GM19035 (cell line): ENCODE measurements at regions not wholly inside any gene's neighbourhood (a gene's known extent, or its start where the extent isn't known, plus 50 kb on each side); places are given as distances from the start of the nearest gene placed in this dataset.
"Not testable (repeated sequence)": the region's sequence is repeated elsewhere in the genome, so short reads cannot be mapped to it uniquely, and the experiment has no call there.

Source experiments
- ATAC-seq: cut with Tn5 transposase; IDR thresholded peaks from one replicate; pipeline ENCODE4 v1.9.1; 2021; ENCODE audit not compliant: unreplicated experiment

DNA sequence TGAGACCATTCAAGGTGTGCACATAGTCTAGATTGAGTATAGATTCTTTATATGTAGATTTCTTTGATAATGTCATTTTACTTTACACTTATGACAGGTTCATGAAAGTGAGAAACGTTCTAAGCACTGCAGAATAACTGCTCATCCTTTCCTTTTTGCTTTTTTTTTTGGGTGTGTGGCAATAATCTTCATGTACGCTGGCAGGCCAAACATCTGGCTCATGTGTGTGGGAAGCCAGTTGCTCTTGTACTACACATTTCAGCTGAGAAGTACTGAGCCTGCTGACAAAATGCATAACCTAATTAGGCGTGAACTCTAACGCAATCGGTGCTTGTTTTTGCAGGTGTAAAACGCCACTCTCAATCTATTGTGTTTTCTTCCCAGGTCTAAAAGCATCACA, 350.8 kb upstream of the KAZN start:
- ATAC-seq, result no peak

DNA sequence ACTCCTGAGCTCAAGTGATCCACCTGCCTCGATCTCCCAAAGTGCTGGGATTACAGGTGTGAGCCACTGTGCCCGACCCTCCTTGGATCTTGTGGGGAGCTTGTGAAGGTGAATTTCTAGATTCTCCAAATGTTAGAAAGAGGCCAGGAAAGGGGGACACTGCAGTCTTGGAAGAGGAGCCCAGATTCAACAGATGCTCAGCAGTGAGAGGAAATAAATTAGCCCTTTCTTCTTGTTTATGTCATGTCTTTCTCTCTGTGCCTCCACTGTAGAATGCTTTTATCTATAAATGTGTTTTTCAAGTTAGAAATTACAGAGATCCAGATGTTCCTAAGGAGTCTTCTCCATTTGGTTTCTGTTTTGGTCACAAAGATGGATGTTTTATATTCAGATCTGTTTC, 346.6 kb upstream of the KAZN start:
- no peak for ATAC-seq

DNA sequence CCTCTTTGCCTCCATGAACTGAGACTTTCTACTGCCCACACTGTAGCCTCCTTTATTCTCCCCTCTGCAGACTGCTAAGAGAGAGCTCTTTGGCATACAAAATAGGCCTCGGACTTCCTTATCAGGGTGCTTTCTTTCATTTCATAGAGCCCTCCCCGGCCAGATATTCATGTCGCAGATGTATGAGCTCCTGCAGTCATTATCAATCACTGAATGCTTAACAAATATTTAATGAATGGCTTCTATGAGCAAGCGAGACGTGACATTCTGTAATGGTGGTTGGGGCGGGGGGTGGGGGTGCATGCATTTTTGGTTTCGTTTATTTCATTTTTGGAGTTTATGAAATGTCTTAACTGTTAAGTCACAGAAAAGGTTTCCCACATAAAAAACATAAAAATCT, 344.8 kb upstream of the KAZN start:
- ATAC-seq, result no peak

DNA sequence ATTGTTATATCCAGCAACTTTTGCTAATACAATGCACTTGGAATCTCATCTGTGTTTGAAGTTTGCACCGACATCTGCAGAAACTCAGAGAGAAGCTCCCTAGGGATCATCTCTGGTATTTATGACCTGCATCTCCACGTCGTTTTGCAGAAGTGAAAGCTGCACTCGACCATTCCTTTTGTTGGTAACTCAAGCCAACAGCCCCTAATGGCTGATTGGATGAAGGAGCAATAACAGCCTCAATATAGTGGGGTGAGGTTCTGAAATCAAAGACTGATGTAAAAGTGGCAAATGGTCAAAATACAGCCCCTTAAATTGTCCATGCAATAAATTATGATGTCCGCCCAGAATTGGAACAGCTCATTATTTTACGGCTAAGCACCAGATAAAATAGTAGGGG, 344.2 kb upstream of the KAZN start:
- ATAC-seq, result no peak

DNA sequence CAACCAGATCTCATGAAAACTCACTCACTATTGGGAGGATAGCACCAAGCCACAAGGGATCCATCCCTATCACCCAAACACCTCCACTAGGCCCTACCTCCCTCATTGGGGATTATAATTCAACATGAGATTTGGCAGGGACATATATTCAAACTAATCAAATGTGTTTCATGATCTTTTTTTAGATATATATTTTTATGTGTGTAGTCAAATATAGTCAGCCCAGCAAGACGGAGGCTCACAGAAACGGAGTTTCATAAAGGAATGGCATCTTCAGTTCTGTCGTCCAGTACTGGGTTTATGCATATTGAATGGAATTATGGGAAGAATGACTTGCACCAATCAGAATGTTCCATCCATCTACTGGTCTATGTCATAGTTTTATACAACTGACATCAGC, 343.3 kb upstream of the KAZN start:
- ATAC-seq, result no peak

DNA sequence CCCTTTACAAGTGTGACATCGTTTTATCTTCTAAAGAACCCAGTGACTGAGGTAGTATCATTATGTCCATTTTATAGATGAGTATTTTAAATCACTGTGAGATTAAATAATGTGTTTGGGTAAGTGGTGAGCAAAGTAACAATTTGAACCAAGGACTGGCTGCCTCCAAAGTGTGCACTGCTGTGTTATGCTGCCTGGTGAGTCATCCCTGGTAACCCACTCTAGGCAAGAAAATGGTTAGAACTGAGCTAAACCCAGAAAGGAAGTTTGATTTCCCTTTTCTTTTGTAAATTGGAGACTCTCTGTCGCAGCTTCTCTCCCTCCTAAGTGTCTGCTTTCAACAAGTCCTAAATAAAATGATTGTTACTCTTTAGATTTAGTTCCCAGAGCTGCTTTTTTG, 342.8 kb upstream of the KAZN start:
- no peak for ATAC-seq

DNA sequence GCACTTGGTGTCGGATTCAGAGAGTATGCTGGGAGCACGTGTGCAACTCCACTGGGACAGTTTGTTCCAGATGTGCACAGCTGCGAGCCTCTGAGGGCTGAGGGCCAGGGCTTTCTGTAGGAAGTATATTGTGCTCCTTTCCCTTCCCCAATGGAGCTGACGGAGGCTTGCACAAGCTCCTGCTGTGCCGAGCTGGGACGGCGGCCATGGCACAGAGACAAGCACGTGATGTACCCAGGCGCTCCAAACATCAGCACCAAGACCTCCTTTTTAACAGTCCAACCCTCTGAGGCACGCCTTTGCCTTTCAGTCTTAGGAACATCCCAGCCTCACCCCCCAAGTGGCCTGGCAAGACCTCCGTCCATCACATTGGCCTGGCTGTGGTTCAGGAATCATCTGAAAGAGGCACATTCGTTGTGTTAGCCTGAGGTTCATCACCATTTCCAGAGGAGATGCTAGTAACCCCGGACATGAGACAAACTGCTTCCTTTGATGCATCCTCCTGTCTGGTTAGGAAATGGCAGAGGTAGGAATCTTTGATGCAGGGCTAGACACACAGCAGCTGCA, 339.2 kb upstream of the KAZN start:
- no peak for ATAC-seq

DNA sequence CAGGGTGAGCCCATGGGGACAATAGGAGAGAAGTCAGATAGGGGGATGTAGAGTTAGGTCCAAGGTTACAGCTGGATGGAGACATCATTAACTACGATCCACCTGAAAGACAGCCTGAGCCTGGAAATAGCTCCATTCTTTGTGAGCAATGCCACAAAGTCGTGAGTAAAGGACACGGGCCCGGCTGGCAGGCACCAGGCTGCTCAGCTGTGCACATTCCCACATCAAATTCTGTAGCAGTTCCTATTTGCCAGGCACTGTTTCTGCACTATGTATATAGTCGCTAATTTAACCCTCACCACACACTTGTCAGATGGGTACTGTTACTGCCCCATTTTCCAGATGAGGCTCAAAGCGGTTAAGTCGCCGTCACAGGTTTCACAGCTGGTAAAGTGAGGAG, 338.0 kb upstream of the KAZN start:
- ATAC-seq, result no peak

DNA sequence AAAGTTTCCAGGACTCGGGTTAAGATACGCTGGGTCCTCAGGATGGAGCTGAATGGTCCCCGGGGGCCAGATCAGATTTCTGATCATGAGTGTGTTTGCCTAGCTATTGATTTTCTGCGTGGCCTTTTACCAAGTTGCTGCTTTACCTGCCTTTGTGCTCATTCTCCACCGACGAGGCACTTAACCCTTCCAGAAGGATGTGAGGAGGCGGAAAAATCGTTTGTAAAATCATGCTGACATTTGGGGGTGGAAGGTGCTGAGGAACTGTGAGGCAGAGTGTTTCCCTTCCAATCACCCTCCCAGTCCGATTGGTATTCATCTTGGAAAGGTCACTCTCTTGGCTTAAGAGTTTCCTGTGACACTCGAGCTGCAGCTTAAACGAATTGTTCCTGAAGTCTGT, 337.1 kb upstream of the KAZN start:
- no peak for ATAC-seq

DNA sequence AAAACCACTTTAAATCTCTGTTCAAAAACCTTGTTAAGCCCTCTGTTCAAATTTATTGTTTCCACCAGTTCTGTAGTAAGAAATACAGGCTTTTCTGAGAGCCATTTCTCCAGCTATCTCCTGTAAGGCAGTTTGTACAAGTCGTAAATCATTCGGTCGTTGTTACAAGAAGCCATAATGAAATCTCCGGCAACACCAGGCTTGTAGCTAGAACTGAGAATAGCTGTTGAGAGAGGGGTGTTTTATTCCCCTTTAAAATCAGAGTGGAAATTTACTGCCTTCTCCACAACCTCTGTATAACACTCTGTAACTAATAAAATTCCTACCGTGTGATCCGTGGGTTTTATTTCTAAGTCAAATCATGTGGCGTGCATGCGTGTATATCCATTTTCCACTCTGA, 335.8 kb upstream of the KAZN start:
- no peak for ATAC-seq

DNA sequence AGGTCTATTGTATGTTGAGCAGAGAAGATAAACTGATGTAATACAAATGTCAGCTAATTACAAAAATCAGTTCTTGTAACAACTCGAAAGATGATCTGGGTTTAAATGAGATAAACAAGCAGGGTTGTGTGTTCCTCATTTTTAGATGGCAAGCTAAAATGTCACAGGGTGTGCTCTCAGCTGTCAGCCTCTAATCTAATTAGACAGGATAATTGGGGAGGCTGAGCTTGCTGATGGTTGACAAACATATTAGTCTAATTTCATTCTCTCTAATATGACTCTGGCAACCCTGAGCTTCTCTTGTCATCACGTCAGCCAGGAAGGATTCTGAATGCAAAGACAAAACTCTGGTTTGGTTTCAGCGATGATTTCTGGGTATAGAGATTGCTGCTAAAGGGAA, 335.3 kb upstream of the KAZN start:
- no peak for ATAC-seq

DNA sequence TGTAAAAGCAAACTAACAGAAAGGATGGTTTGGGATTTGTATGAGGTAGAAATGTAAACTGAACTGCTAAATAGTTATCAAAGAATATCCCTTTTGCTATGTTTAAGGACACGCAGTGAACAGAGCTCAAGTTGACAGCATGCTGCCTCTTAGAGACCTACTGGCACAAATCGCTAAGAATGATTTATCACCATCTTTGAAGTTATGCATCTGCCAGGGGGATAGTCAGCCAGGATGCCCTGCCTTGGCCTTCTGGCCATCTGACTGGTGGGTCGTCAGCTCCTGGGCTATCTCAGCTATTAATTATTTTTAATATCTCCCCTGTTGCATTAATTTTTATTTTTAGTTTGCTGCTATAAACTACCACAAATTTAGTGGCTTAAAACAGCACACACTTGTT, 334.8 kb upstream of the KAZN start:
- ATAC-seq, result no peak

DNA sequence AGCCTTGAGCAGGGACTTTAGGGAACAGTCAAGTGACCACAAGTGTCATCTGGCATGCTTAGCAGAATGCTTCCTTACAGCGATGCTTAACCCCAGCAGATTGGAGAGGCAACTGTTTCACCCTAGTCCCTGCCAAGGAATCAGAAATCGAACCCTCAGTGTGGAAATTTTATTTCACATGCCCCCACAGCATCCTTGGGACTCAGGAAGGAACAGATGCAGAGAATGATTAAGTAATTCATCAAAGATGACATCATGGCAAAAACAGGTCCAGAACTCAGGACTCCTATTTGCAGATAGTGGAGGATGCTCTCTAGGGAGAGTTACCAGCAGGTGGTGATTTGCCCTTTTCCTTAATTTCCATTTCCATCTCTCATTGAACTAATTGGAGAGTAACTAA, 333.0 kb upstream of the KAZN start:
- ATAC-seq, result no peak

DNA sequence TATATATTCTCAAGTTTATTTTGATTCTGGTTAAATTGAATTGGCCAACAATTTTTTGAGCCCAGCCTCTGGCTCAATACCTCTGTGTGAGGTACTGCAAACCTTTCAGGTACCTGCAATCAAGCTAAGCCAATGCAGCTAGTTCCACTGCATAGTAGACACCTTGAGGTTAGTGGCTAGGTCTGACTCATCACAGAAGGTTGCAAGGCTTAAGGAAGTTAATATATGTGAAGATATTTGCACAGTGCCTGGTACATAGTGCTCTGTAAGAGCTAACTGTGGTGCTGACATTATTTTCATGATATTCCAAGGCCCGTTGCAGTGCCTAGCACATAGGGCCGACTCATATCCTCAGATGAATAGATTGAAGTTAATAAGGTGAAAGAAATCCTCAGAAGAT, 330.5 kb upstream of the KAZN start:
- ATAC-seq, result no peak

DNA sequence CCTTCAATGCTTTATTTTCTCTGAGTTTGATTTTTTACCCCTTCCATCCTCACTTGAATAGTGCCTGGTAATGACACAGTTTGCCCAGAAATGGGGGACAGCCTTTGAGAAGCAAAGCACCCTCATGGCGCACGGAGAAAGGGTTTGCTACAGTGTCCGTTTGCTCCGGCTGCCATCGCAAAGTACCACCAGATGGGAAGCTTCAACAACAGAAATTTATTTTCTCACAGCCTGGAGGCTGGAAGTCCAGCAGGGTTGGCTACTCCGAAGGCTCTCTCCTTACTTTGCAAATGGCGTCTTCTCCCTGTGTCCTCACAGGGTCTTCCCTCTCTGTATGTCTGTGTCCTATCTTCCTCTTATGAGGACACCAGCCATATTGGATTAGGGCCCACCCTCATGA, 327.7 kb upstream of the KAZN start:
- no peak for ATAC-seq

DNA sequence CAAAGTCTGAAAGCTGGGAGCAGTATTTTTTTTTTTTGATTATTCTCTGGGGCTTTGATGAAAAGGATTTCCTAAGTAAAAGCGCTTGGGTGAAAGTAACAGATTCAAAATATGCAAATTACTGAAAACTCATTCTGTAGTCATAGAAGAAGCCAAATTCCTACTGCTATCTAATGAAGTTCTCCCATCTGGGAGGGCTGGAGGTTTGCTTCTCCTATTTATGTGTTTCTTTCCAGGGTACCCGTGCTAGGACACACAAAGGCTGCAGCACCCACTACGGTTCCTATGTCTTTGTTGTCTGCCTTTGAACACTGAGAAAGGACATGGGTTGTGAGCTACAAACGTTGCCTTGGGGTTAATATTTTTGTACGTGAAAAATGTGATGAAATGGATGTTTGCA, 324.7 kb upstream of the KAZN start:
- ATAC-seq, result no peak

DNA sequence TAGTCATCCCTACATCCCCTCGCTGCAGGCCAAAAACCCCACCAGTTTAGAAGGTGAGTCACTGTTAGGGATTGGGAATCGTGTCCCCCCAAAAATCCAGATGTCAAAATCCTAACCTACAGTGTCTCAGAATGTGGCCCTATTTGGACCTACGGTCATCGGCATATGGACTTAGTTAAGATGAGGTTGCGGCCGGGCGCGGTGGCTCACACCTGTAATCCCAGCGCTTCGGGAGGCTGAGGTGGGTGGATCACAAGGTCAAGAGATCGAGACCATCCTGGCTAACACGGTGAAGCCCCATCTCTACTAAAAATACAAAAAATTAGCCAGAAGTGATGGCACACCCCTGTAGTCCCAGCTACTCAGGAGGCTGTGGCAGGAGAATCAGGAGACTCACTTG, 318.6 kb upstream of the KAZN start:
- not testable (repeated sequence) for ATAC-seq

DNA sequence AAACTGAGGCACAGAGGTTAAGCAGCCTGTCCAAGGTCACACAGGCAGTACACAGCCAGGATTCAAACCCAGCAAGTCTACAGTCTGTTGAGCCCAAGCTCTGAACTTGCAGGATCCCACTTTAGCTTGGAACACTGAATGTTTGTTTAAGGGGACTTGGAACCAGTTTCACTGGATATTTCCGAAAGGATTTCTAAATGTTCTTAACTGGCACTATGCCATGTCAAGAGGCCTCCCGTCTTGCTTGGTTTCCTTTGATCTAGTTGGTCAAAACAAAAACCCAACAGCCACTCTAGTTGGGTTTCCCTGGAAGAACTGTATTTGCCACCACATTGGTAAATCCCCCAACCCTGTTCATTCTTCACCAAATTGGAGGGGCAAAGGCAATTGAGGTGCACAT, 317.6 kb upstream of the KAZN start:
- no peak for ATAC-seq

DNA sequence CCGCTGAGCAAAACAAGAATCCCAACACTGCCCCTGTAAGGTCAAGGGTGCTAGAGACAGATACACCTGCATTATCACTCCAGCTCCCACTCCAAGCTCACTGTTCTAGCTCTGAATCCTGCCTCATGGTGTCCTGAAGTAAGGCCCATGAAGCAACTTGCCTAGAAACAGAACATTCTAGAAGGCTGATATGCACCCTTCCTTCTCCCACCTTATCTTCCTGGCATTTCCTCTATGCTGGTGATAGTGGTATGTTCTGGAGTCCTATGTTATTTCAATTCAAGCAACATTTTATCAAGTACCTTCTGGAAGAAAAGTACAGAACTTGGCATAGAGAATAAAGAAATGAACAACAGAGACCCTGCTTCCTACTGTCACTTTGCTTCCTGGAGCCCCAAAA, 317.1 kb upstream of the KAZN start:
- ATAC-seq, result no peak

DNA sequence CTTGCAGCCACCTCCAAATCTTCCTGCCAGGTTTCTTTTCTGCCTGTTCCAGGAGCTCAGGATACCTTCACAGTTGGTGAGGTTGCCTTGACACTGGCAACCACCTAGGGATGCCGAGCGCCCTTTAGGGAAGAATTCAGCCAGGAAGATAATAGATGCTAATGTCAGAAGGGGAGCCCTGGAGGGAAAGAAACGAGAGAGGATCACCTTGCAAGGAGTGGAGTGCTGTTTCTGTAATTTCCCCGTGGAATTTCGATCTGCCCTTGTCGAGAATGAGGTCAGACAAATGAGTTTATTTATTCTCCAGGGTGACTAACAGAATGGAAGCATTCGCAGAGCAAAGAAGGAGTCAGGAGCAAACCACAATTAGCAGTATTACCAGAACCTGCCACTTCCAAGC, 315.8 kb upstream of the KAZN start:
- ATAC-seq, result no peak

DNA sequence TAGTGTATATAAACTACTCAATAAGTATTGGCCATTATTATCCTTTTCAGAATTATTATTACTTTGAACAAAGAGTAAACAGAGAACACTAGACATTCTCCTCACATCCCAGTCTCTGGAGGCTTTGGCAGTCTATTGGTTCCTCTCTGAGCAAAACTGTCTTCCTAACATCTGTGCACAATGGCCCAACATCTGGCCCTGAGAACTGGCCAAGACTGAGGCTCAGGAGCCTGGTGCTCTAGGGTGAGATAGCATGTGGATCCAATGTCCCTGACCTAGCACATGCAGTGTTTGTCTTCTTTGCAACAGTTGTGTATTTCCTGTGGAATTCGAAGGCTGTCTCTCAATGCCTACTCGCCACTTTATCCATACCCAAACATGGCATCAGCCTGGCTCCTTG, 313.2 kb upstream of the KAZN start:
- no peak for ATAC-seq

DNA sequence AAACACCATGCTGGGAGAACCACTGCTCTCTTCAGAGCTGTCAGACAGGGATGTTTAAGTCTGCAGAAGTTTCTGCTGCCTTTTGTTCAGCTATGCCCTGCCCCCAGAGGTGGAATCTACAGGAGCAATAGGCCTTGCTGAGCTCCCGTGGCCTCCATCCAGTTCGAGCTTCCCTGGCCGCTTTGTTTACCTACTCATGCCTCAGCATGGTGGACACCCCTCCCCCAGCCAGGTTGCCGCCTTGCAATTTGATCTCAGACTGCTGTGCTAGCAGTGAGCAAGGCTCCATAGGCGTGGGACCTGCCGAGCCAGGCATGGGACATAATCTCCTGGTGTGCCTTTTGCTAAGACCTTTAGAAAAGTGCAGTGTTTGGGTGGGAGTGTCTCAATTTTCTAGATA, 307.3 kb upstream of the KAZN start:
- ATAC-seq, result not testable (repeated sequence)

DNA sequence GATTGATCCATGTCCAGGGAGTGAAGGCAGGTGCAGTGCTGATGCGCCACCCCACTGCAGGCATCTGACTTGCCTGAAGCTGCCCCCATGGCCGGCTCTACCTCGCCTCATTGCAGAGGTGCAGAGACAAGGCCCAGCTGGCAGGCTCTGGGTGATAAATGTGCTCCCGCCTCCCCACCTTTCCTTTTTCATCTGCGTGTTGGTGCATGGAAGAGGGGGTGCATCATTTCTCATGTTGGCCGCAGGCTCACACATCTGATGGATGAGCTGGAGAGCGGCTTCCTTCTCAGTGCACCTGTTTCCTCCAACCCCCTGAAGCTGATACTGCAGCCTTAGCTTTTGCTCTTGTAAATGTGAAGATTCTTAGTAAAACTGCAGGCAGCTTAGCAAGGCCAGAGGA, 306.0 kb upstream of the KAZN start:
- ATAC-seq, result no peak

DNA sequence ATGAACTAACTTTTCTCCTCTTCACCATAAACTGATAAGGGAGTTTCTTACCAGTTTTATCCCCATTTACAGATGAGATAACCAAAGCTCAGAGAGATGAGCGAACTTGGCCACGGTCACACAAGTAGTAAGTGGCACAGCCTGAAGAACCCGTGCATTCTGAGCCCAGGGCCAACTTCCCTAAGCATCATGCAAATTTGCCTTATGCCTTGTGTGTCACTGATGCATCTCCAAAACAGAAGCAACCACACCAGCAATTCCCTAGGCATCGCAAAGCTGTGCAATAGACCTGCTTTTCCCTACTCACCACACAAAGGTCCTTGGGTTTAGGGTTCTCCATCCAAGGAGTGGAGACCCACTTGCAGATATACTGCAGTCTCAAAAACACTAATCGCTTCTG, 304.5 kb upstream of the KAZN start:
- ATAC-seq, result no peak
